CD14-positive monocyte (primary cell): ENCODE measurements at regions not wholly inside any gene's neighbourhood (a gene's known extent, or its start where the extent isn't known, plus 50 kb on each side); places are given as distances from the start of the nearest gene placed in this dataset.

Experiments
- DNase-seq, 3 donors: peaks; one replicate each; pipeline ENCODE4 v3.0.0-alpha.2; 2011 to 2022
- H2AFZ ChIP-seq: 2 replicates; pipeline ENCODE4 v1.6.0; 2012; ENCODE audit warnings: mild to moderate bottlenecking, low read depth, low read length, inconsistent platforms; ENCODE audit not compliant: insufficient read depth, poor library complexity, severe bottlenecking
- H3K27ac ChIP-seq, 2 donors: 1 replicate in 1 of 2; 2 replicates in 1 of 2; pipeline ENCODE4 v1.5.1; 2012 to 2013; ENCODE audit warnings: low read length in 2 of 2, control low read depth in 1 of 2, inconsistent platforms in 1 of 2, low read depth in 1 of 2, mild to moderate bottlenecking in 1 of 2
- H3K27me3 ChIP-seq, 2 donors: one replicate each; pipeline versions ENCODE4 v1.6.0 to v1.6.1; 2011 to 2013; ENCODE audit warnings: low read length in 2 of 2; ENCODE audit not compliant: control insufficient read depth in 2 of 2, insufficient read depth in 2 of 2
- H3K36me3 ChIP-seq, 2 donors: replicated peaks in 1 of 2; 1 replicate in 1 of 2; 2 replicates in 1 of 2; pipeline versions ENCODE4 v1.5.1 to v1.6.1; 2012 to 2013; ENCODE audit warnings: low read length in 2 of 2, control low read depth in 1 of 2, inconsistent platforms in 1 of 2, mild to moderate bottlenecking in 1 of 2; ENCODE audit not compliant: insufficient read depth in 2 of 2, control insufficient read depth in 1 of 2
- H3K4me1 ChIP-seq, 2 donors: 1 replicate in 1 of 2; 2 replicates in 1 of 2; pipeline versions ENCODE4 v1.5.1 to v1.6.1; 2012 to 2013; ENCODE audit warnings: low read length in 2 of 2, control low read depth in 1 of 2, inconsistent platforms in 1 of 2, mild to moderate bottlenecking in 1 of 2, moderate library complexity in 1 of 2; ENCODE audit not compliant: insufficient read depth in 2 of 2, control insufficient read depth in 1 of 2
- H3K4me2 ChIP-seq: replicated peaks from 2 replicates; pipeline ENCODE3; 2012; ENCODE audit warnings: low read length, moderate library complexity, mild to moderate bottlenecking; ENCODE audit not compliant: poor library complexity, severe bottlenecking; ENCODE audit errors: extremely low read depth
- H3K4me3 ChIP-seq, 3 experiments: fragments of 200-600 bp in 1 of 3; sonication (generic) in 1 of 3; replicated peaks in 1 of 3; 1 replicate in 2 of 3; 2 replicates in 1 of 3; pipeline ENCODE4 v1.5.1; 2011 to 2013; ENCODE audit warnings: low read length in 3 of 3, mild to moderate bottlenecking in 3 of 3, control low read depth in 2 of 3, low read depth in 2 of 3, inconsistent platforms in 1 of 3, moderate library complexity in 1 of 3
- H3K79me2 ChIP-seq: 2 replicates; pipeline ENCODE4 v1.6.0; 2012; ENCODE audit warnings: mild to moderate bottlenecking, control low read depth, inconsistent platforms, low read length, moderate library complexity; ENCODE audit not compliant: insufficient read depth
- H3K9ac ChIP-seq: 2 replicates; pipeline ENCODE4 v1.6.0; 2017; ENCODE audit warnings: low read length, mild to moderate bottlenecking; ENCODE audit not compliant: insufficient read depth, poor library complexity, severe bottlenecking
- H3K9me3 ChIP-seq, 2 donors: replicated peaks in 1 of 2; 1 replicate in 1 of 2; 2 replicates in 1 of 2; pipeline versions ENCODE4 v1.5.1 to v1.6.1; 2012 to 2013; ENCODE audit warnings: low read length in 2 of 2, control low read depth in 1 of 2; ENCODE audit not compliant: control insufficient read depth in 1 of 2, insufficient read depth in 1 of 2
- H4K20me1 ChIP-seq: 2 replicates; pipeline ENCODE4 v1.6.0; 2012; ENCODE audit warnings: mild to moderate bottlenecking, low read length, control low read depth, moderate library complexity; ENCODE audit not compliant: insufficient read depth
- H3K27ac Mint-ChIP-seq, 7 donors: one replicate each; pipeline ENCODE4 v1.8.0; 2020; ENCODE audit warnings: mild to moderate bottlenecking in 7 of 7, mixed read lengths in 7 of 7, moderate library complexity in 6 of 7, inconsistent platforms in 2 of 7
- H3K27me3 Mint-ChIP-seq, 3 donors: one replicate each; pipeline ENCODE4 v1.8.0; 2021 to 2022; ENCODE audit warnings: low read depth in 3 of 3, mild to moderate bottlenecking in 3 of 3, mixed read lengths in 3 of 3, moderate library complexity in 3 of 3, inconsistent platforms in 1 of 3
- H3K36me3 Mint-ChIP-seq, 2 donors: one replicate each; pipeline ENCODE4 v1.8.0; 2020; ENCODE audit warnings: mixed read lengths in 2 of 2, inconsistent platforms in 1 of 2, mild to moderate bottlenecking in 1 of 2
- H3K4me1 Mint-ChIP-seq: one replicate; pipeline ENCODE4 v1.8.0; 2020; ENCODE audit warnings: mild to moderate bottlenecking, mixed read lengths
- H3K4me3 Mint-ChIP-seq, 2 donors: one replicate each; pipeline ENCODE4 v1.8.0; 2020; ENCODE audit warnings: mild to moderate bottlenecking in 2 of 2, mixed read lengths in 2 of 2, moderate library complexity in 1 of 2
- H3K9me3 Mint-ChIP-seq, 7 donors: one replicate each; pipeline ENCODE4 v1.8.0; 2020 to 2022; ENCODE audit warnings: mixed read lengths in 7 of 7, mild to moderate bottlenecking in 6 of 7, moderate library complexity in 6 of 7, inconsistent platforms in 2 of 7
- WGBS: methylation state at CpG from one replicate; pipeline ENCODE4 v1.1.5; 2013; ENCODE audit warnings: missing lambda C conversion rate; ENCODE audit not compliant: insufficient coverage; 5-methylcytosine and 5-hydroxymethylcytosine counted together
- intact Hi-C, 2 donors: fragments of 100-400 bp; cut with micrococcal nuclease; formaldehyde crosslinking; loops; one replicate each; pipeline versions ENCODE4 v1.15.0 to v1.15.1; 2023
- TF ChIP-seq, protein P1 (sequence below): fragments of 200-600 bp; IDR thresholded peaks from one replicate; pipeline ENCODE4 v1.8.0; 2022; ENCODE audit warnings: antibody characterized with exemption, mild to moderate bottlenecking

- Mint-ChIP-seq H3K4me1 (no peaks in the 10 kb centered on the region), H3K9me3 (peaks cover 2 to 21% (median 9%) of the 10 kb centered on the region in 7 donors), H3K36me3 (no peaks in the 10 kb centered on the region), H3K4me3 (no peak overlapping the region), H3K27me3 (peaks cover 0 to 1% (median 0%) of the 10 kb centered on the region in 3 donors), H3K27ac (no peak overlapping the region)
- Histone ChIP-seq H3K36me3 (no peaks in the 10 kb centered on the region), H3K27ac (no peak overlapping the region), H2AFZ (no peak overlapping the region), H3K4me3 (no peak overlapping the region), H3K4me1 (no peaks in the 10 kb centered on the region), H3K79me2 (no peaks in the 10 kb centered on the region), H3K9ac (no peak overlapping the region), H3K27me3 (no peaks in the 10 kb centered on the region), H3K4me2 (no peak overlapping the region), H3K9me3 (peaks cover 0 to 13% of the 10 kb centered on the region in 2 donors), H4K20me1 (no peaks in the 10 kb centered on the region)
- TF ChIP-seq, protein P1, sequence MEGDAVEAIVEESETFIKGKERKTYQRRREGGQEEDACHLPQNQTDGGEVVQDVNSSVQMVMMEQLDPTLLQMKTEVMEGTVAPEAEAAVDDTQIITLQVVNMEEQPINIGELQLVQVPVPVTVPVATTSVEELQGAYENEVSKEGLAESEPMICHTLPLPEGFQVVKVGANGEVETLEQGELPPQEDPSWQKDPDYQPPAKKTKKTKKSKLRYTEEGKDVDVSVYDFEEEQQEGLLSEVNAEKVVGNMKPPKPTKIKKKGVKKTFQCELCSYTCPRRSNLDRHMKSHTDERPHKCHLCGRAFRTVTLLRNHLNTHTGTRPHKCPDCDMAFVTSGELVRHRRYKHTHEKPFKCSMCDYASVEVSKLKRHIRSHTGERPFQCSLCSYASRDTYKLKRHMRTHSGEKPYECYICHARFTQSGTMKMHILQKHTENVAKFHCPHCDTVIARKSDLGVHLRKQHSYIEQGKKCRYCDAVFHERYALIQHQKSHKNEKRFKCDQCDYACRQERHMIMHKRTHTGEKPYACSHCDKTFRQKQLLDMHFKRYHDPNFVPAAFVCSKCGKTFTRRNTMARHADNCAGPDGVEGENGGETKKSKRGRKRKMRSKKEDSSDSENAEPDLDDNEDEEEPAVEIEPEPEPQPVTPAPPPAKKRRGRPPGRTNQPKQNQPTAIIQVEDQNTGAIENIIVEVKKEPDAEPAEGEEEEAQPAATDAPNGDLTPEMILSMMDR, result no peak
- DNase-seq, result no peak
- intact Hi-C loops, result no loop called here
- no CpG with 5 or more reads among the region's 10 CpGs for WGBS
Measured at GRCh38 chr10:23955456-23956225, 253.3 kb upstream of the KIAA1217 start.

DNA sequence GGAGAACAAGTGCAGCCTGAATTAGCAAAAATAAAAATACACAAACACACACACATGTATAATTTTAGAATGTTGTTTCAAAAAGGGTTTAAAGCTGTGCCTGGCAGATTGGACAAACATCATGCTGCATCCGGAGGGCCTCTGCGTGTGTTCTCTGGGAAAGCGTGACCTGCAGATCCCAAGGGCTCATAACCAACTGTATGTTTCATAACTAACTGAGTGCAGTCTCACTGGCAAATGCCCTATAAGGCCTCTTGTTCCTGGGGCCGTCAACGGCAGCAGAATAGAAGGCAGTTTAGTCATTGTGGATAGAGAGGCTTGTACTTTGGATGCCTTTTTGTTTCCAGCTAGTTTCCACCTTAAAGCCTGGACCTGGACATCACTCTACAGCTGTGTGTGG, 243.8 kb upstream of the KIAA1217 start:
- Mint-ChIP-seq H3K9me3 (peaks cover 0 to 17% (median 4%) of the 10 kb centered on the region in 7 donors), H3K27ac (no peak overlapping the region), H3K36me3 (no peaks in the 10 kb centered on the region), H3K4me3 (no peak overlapping the region), H3K4me1 (no peaks in the 10 kb centered on the region), H3K27me3 (peaks cover 0 to 5% (median 2%) of the 10 kb centered on the region in 3 donors)
- Histone ChIP-seq H3K4me3 (no peak overlapping the region), H3K27ac (no peak overlapping the region), H3K9ac (no peak overlapping the region), H3K4me2 (no peak overlapping the region), H3K36me3 (no peaks in the 10 kb centered on the region), H2AFZ (no peak overlapping the region), H3K9me3 (no peaks in the 10 kb centered on the region), H3K27me3 (no peaks in the 10 kb centered on the region), H4K20me1 (no peaks in the 10 kb centered on the region), H3K4me1 (no peaks in the 10 kb centered on the region), H3K79me2 (no peaks in the 10 kb centered on the region)
- intact Hi-C loops, result no loop called here
- 96% methylated on average over 3 of the region's 5 CpGs for WGBS
- DNase-seq, result no peak
- TF ChIP-seq, protein P1, result no peak
